Endodermal cell (in vitro differentiated cells): ENCODE measurements at regions not wholly inside any gene's neighbourhood (a gene's known extent, or its start where the extent isn't known, plus 50 kb on each side); places are given as distances from the start of the nearest gene placed in this dataset.
"Not testable (repeated sequence)": the region's sequence is repeated elsewhere in the genome, so short reads cannot be mapped to it uniquely, and the experiment has no call there.

Experiments
- DNase-seq: peaks from one replicate; pipeline ENCODE4 v3.0.0-alpha.2; 2017
- H3K27ac ChIP-seq: 2 replicates; pipeline ENCODE4 v1.5.1; 2013; ENCODE audit warnings: mild to moderate bottlenecking, low read depth, low read length, moderate library complexity
- H3K27me3 ChIP-seq: 2 replicates; pipeline ENCODE4 v1.6.1; 2013; ENCODE audit warnings: mild to moderate bottlenecking, low read length, moderate library complexity; ENCODE audit not compliant: insufficient read depth, control insufficient read depth, poor library complexity, severe bottlenecking
- H3K36me3 ChIP-seq: 2 replicates; pipeline ENCODE4 v1.7.0; 2013; ENCODE audit warnings: mild to moderate bottlenecking, low read length, moderate library complexity; ENCODE audit not compliant: control insufficient read depth, insufficient read depth
- H3K4me1 ChIP-seq: one replicate; pipeline ENCODE4 v1.7.0; 2013; ENCODE audit warnings: low read length; ENCODE audit not compliant: control insufficient read depth, insufficient read depth
- H3K4me3 ChIP-seq: 2 replicates; pipeline ENCODE4 v1.5.1; 2013; ENCODE audit warnings: mild to moderate bottlenecking, low read length, moderate library complexity
- H3K9ac ChIP-seq: 2 replicates; pipeline ENCODE4 v1.6.1; 2013; ENCODE audit warnings: mild to moderate bottlenecking, low read length, moderate library complexity; ENCODE audit not compliant: poor library complexity, severe bottlenecking; ENCODE audit errors: extremely low read depth
- H3K9me3 ChIP-seq: 2 replicates; pipeline ENCODE4 v1.6.1; 2013; ENCODE audit warnings: mild to moderate bottlenecking, low read length, moderate library complexity; ENCODE audit not compliant: control insufficient read depth
- H3K27ac Mint-ChIP-seq: 2 replicates; pipeline ENCODE4 v1.8.0; 2020; ENCODE audit warnings: mixed read lengths
- H3K27me3 Mint-ChIP-seq: 2 replicates; pipeline ENCODE4 v1.8.0; 2021; ENCODE audit warnings: mild to moderate bottlenecking, mixed read lengths; ENCODE audit not compliant: insufficient read depth
- H3K36me3 Mint-ChIP-seq: 2 replicates; pipeline ENCODE4 v1.8.0; 2020; ENCODE audit warnings: low read depth, mixed read lengths
- H3K4me1 Mint-ChIP-seq: 2 replicates; pipeline ENCODE4 v1.8.0; 2020; ENCODE audit warnings: mixed read lengths
- H3K4me3 Mint-ChIP-seq: 2 replicates; pipeline ENCODE4 v1.8.0; 2020; ENCODE audit warnings: mild to moderate bottlenecking, moderate library complexity, mixed read lengths
- H3K9me3 Mint-ChIP-seq: 2 replicates; pipeline ENCODE4 v1.8.0; 2020; ENCODE audit warnings: mild to moderate bottlenecking, mixed read lengths
- WGBS, 2 experiments: methylation state at CpG; one replicate each; pipeline versions ENCODE4 v1.1.5 to v1.1.7; 2013; ENCODE audit warnings: missing lambda C conversion rate in 2 of 2, mixed read lengths in 1 of 2; ENCODE audit not compliant: insufficient coverage in 1 of 2, insufficient read length in 1 of 2; 5-methylcytosine and 5-hydroxymethylcytosine counted together
- TF ChIP-seq, protein P1 (sequence below): fragments of 200-600 bp; sonication (generic); conservative IDR thresholded peaks from 2 replicates; pipeline ENCODE4 v1.5.0; 2021; ENCODE audit warnings: antibody characterized with exemption, mild to moderate bottlenecking

DNA sequence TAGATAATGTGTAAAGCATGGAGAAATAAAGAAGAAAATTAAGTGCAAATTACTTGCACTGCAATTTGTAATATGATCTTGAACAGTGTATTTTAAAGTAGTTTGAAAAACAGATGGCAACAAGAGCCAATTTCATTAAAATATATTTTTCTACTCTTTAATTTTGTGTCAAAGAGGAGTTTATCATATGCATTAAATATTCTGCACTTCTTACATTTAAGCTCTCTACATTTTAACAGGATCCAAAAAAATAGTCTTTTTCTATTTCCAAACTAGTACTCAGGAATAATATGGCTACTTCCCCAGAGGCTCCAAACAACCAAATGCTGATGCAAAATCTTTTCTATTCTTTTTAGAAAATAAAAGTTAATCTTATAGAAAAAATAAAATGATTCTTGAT, 1221.5 kb downstream of the FSCB start:
- DNase-seq = no peak
- TF ChIP-seq, protein P1, sequence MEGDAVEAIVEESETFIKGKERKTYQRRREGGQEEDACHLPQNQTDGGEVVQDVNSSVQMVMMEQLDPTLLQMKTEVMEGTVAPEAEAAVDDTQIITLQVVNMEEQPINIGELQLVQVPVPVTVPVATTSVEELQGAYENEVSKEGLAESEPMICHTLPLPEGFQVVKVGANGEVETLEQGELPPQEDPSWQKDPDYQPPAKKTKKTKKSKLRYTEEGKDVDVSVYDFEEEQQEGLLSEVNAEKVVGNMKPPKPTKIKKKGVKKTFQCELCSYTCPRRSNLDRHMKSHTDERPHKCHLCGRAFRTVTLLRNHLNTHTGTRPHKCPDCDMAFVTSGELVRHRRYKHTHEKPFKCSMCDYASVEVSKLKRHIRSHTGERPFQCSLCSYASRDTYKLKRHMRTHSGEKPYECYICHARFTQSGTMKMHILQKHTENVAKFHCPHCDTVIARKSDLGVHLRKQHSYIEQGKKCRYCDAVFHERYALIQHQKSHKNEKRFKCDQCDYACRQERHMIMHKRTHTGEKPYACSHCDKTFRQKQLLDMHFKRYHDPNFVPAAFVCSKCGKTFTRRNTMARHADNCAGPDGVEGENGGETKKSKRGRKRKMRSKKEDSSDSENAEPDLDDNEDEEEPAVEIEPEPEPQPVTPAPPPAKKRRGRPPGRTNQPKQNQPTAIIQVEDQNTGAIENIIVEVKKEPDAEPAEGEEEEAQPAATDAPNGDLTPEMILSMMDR = no peak
- Mint-ChIP-seq H3K4me1 (no peaks in the 10 kb centered on the region), H3K27me3 (no peaks in the 10 kb centered on the region), H3K36me3 (no peaks in the 10 kb centered on the region), H3K4me3 (no peak overlapping the region), H3K27ac (no peak overlapping the region), H3K9me3 (no peaks in the 10 kb centered on the region)
- no peak overlapping the region for H3K4me3 ChIP-seq
- H3K9ac ChIP-seq = no peak overlapping the region
- no peaks in the 10 kb centered on the region for H3K4me1 ChIP-seq
- H3K27me3 ChIP-seq = no peaks in the 10 kb centered on the region
- no peaks in the 10 kb centered on the region for H3K36me3 ChIP-seq
- H3K27ac ChIP-seq = no peak overlapping the region
- H3K9me3 ChIP-seq = no peaks in the 10 kb centered on the region

DNA sequence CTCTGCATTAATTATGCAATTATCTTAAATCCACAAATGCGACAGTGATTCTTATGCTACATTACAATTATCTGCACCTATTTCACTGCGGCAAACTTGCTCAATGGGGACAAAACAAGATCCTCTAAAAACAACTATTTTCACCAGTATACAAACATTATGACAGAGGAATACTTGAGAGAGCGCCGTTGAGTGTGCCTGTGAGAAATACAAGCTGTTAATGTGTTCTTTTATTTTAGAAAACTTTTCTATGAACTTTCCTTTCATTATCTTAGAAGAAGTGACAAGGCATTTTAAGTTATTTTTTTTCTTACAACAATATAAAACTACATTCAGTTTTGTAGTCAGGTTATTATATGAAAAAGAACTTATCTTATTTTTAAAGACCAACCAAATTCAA, 1247.0 kb downstream of the FSCB start:
- Mint-ChIP-seq H3K9me3 (peaks cover 8% of the 10 kb centered on the region), H3K36me3 (no peaks in the 10 kb centered on the region), H3K4me3 (no peak overlapping the region), H3K4me1 (no peaks in the 10 kb centered on the region), H3K27ac (no peak overlapping the region), H3K27me3 (no peaks in the 10 kb centered on the region)
- H3K9ac ChIP-seq = no peak overlapping the region
- H3K36me3 ChIP-seq = no peaks in the 10 kb centered on the region
- H3K9me3 ChIP-seq = no peaks in the 10 kb centered on the region
- no peaks in the 10 kb centered on the region for H3K4me1 ChIP-seq
- H3K4me3 ChIP-seq = no peak overlapping the region
- no peak for DNase-seq
- WGBS, 2 experiments = 96 to 100% methylated on average over 2 of the region's 4 CpGs
- H3K27me3 ChIP-seq = no peaks in the 10 kb centered on the region
- TF ChIP-seq, protein P1 = no peak
- H3K27ac ChIP-seq = no peak overlapping the region

DNA sequence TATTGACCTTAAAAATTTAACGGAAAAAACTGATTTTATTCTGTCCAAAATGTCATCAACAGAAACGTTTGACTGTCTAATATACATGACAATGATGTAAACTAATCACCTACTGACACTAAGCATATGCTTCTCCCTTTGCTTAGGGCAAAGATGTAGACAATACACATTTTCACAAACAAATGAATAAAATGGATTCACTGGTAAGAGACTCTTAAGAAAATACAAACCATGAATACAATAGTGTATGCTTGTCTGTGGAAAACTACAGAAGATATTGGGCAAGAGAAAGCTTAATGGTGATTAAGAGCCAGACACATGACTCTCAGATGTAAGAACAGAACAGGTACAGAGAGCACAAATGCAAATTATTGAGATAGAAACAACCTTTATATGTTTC, 1248.7 kb downstream of the FSCB start:
- no peaks in the 10 kb centered on the region for H3K4me1 Mint-ChIP-seq
- Histone ChIP-seq H3K4me1 (no peaks in the 10 kb centered on the region), H3K9me3 (no peaks in the 10 kb centered on the region), H3K36me3 (no peaks in the 10 kb centered on the region), H3K27me3 (no peaks in the 10 kb centered on the region), H3K27ac (no peak overlapping the region), H3K9ac (no peak overlapping the region), H3K4me3 (no peak overlapping the region)
- DNase-seq = no peak
- no peak overlapping the region for H3K27ac Mint-ChIP-seq
- WGBS, 2 experiments = 55 to 58% methylated on average over 2 of the region's 2 CpGs
- H3K27me3 Mint-ChIP-seq = no peaks in the 10 kb centered on the region
- TF ChIP-seq, protein P1 = no peak
- no peaks in the 10 kb centered on the region for H3K36me3 Mint-ChIP-seq
- no peak overlapping the region for H3K4me3 Mint-ChIP-seq
- H3K9me3 Mint-ChIP-seq = peaks cover 6% of the 10 kb centered on the region

DNA sequence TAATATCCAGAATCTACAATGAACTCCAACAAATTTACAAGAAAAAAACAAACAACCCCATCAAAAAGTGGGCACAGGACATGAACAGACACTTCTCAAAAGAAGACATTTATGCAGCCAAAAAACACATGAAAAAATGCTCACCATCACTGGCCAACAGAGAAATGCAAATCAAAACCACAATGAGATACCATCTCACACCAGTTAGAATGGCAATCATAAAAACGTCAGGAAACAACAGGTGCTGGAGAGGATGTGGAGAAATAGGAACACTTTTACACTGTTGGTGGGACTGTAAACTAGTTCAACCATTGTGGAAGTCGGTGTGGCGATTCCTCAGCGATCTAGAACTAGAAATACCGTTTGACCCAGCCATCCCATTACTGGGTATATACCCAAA, 1250.1 kb downstream of the FSCB start:
- H3K9me3 Mint-ChIP-seq, H3K4me1 Mint-ChIP-seq, H3K36me3 ChIP-seq, H3K36me3 Mint-ChIP-seq, H3K27ac ChIP-seq, H3K27me3 Mint-ChIP-seq, H3K4me3 ChIP-seq, H3K4me1 ChIP-seq, H3K27me3 ChIP-seq, H3K4me3 Mint-ChIP-seq, H3K9me3 ChIP-seq, H3K9ac ChIP-seq, DNase-seq, H3K27ac Mint-ChIP-seq: not testable (repeated sequence)
- 86 to 100% methylated on average over 1 of the region's 5 CpGs for WGBS, 2 experiments
